Thyroid gland (tissue), 4 donors: ENCODE measurements at regions not wholly inside any gene's neighbourhood (a gene's known extent, or its start where the extent isn't known, plus 50 kb on each side); places are given as distances from the start of the nearest gene placed in this dataset.

ENCODE experiments used
- DNase-seq, 2 donors: peaks; one replicate each; pipeline ENCODE4 v3.0.0-alpha.2; 2019
- H3K27ac ChIP-seq, 3 donors: fragments of 200-600 bp; sonication (generic); 1 replicate in 2 of 3; 2 replicates in 1 of 3; pipeline ENCODE4 v1.5.1; 2016 to 2019; ENCODE audit warnings: mild to moderate bottlenecking in 1 of 3, moderate library complexity in 1 of 3
- H3K27me3 ChIP-seq: fragments of 200-600 bp; sonication (generic); one replicate; pipeline ENCODE4 v1.5.1; 2019
- H3K36me3 ChIP-seq, 2 donors: fragments of 200-600 bp; sonication (generic); one replicate each; pipeline ENCODE4 v1.5.1; 2016 to 2019
- H3K4me1 ChIP-seq, 2 donors: fragments of 200-600 bp; sonication (generic); one replicate each; pipeline ENCODE4 v1.5.1; 2017 to 2019
- H3K4me3 ChIP-seq, 3 donors: fragments of 200-600 bp; sonication (generic); replicated peaks in 1 of 3; 1 replicate in 2 of 3; 2 replicates in 1 of 3; pipeline ENCODE4 v1.5.1; 2016; ENCODE audit warnings: mild to moderate bottlenecking in 1 of 3
- H3K9me3 ChIP-seq: fragments of 200-600 bp; sonication (generic); one replicate; pipeline ENCODE4 v1.5.1; 2017
- CTCF ChIP-seq, 6 experiments: fragments of 200-600 bp in 3 of 6; fragments of 450-650 bp in 3 of 6; sonication (generic) in 3 of 6; IDR thresholded peaks; one replicate each; pipeline ENCODE4 v1.5.1; 2016 to 2019; ENCODE audit warnings: antibody characterized with exemption in 6 of 6, mild to moderate bottlenecking in 2 of 6, inconsistent platforms in 1 of 6, moderate library complexity in 1 of 6
- POLR2A ChIP-seq, 2 donors: fragments of 450-650 bp; IDR thresholded peaks; one replicate each; pipeline ENCODE4 v1.6.1; 2017; ENCODE audit warnings: antibody characterized with exemption in 2 of 2, mild to moderate bottlenecking in 2 of 2, moderate library complexity in 1 of 2
- WGBS, 2 donors: methylation state at CpG; one replicate each; pipeline ENCODE4 v1.1.5; 2017; 5-methylcytosine and 5-hydroxymethylcytosine counted together
- intact Hi-C: fragments of 100-400 bp; cut with DNase I; formaldehyde crosslinking; loops from one replicate; pipeline ENCODE4 v1.15.1; 2023

- no peaks in the 10 kb centered on the region for H3K36me3 ChIP-seq
- no peaks in the 10 kb centered on the region for H3K27me3 ChIP-seq
- TF ChIP-seq POLR2A (IDR thresholded peaks at IDR 0.05) (no peak), CTCF (IDR thresholded peaks at IDR 0.05) (no peak)
- H3K27ac ChIP-seq: no peak overlapping the region
- intact Hi-C loops: no loop called here
- H3K4me1 ChIP-seq: no peaks in the 10 kb centered on the region
- 70 to 71% methylated on average over 5 of the region's 5 CpGs for WGBS, 2 donors
- H3K9me3 ChIP-seq: no peaks in the 10 kb centered on the region
- H3K4me3 ChIP-seq: no peak overlapping the region
- no peak for DNase-seq
These were observed 61.9 kb upstream of the PTPRZ1 start for GRCh38 chr7:121810831-121811672.

- Histone ChIP-seq H3K4me3 (no peak overlapping the region), H3K4me1 (no peaks in the 10 kb centered on the region), H3K27ac (no peak overlapping the region), H3K9me3 (no peaks in the 10 kb centered on the region), H3K27me3 (no peaks in the 10 kb centered on the region), H3K36me3 (no peaks in the 10 kb centered on the region)
- 93 to 95% methylated on average over 1 of the region's 1 CpG for WGBS, 2 donors
- intact Hi-C loops: no loop called here
- DNase-seq: no peak
- TF ChIP-seq POLR2A (IDR thresholded peaks at IDR 0.05): no peak
- TF ChIP-seq CTCF (IDR thresholded peaks at IDR 0.05): no peak
These were observed 65.9 kb upstream of the PTPRZ1 start for GRCh38 chr7:121807078-121807477.

- Histone ChIP-seq H3K9me3 (no peaks in the 10 kb centered on the region), H3K27me3 (no peaks in the 10 kb centered on the region), H3K4me1 (no peaks in the 10 kb centered on the region), H3K27ac (no peak overlapping the region), H3K4me3 (no peak overlapping the region), H3K36me3 (no peaks in the 10 kb centered on the region)
- intact Hi-C loops: no loop called here
- TF ChIP-seq POLR2A (IDR thresholded peaks at IDR 0.05): no peak
- no peak for TF ChIP-seq CTCF (IDR thresholded peaks at IDR 0.05)
- WGBS, 2 donors: 71 to 81% methylated on average over 1 of the region's 1 CpG
- DNase-seq: no peak
These were observed 69.9 kb upstream of the PTPRZ1 start for GRCh38 chr7:121803039-121803438.

- no peak overlapping the region for H3K4me3 ChIP-seq
- H3K9me3 ChIP-seq: no peaks in the 10 kb centered on the region
- DNase-seq: no peak
- no peaks in the 10 kb centered on the region for H3K4me1 ChIP-seq
- H3K27me3 ChIP-seq: no peaks in the 10 kb centered on the region
- H3K36me3 ChIP-seq: no peaks in the 10 kb centered on the region
- no peak for TF ChIP-seq POLR2A (IDR thresholded peaks at IDR 0.05)
- TF ChIP-seq CTCF (IDR thresholded peaks at IDR 0.05): no peak
- intact Hi-C loops: no loop called here
- no peak overlapping the region for H3K27ac ChIP-seq
- 82 to 94% methylated on average over 1 of the region's 1 CpG for WGBS, 2 donors
These were observed 71.9 kb upstream of the PTPRZ1 start for GRCh38 chr7:121800916-121801675.

GRCh38 chr7:121798896-121799295 is 74.1 kb upstream of the PTPRZ1 start:
- Histone ChIP-seq H3K4me1 (no peaks in the 10 kb centered on the region), H3K27me3 (no peaks in the 10 kb centered on the region), H3K9me3 (no peaks in the 10 kb centered on the region), H3K36me3 (no peaks in the 10 kb centered on the region), H3K4me3 (no peak overlapping the region), H3K27ac (no peak overlapping the region)
- TF ChIP-seq POLR2A (IDR thresholded peaks at IDR 0.05) (no peak), CTCF (IDR thresholded peaks at IDR 0.05) (no peak)
- DNase-seq: no peak
- intact Hi-C loops: no loop called here
- WGBS, 2 donors: 46 to 57% methylated on average over 1 of the region's 1 CpG
